HL-60 (cell line): ENCODE measurements at regions not wholly inside any gene's neighbourhood (a gene's known extent, or its start where the extent isn't known, plus 50 kb on each side); places are given as distances from the start of the nearest gene placed in this dataset.

Experiments used
- CTCF ChIP-seq: IDR thresholded peaks from one replicate; pipeline ENCODE4 v1.5.1; 2011; ENCODE audit warnings: low read length, control low read depth, inconsistent platforms; ENCODE audit not compliant: insufficient read depth
- GABPA ChIP-seq: IDR thresholded peaks from 2 replicates; pipeline ENCODE4 v1.6.1; 2012; ENCODE audit warnings: low read depth
- POLR2AphosphoS5 ChIP-seq: IDR thresholded peaks from 2 replicates; pipeline ENCODE4 v1.6.1; 2012; ENCODE audit warnings: low read depth
- REST ChIP-seq: IDR thresholded peaks from 2 replicates; pipeline ENCODE4 v1.6.1; 2012; ENCODE audit warnings: low read depth; ENCODE audit not compliant: insufficient replicate concordance

DNA sequence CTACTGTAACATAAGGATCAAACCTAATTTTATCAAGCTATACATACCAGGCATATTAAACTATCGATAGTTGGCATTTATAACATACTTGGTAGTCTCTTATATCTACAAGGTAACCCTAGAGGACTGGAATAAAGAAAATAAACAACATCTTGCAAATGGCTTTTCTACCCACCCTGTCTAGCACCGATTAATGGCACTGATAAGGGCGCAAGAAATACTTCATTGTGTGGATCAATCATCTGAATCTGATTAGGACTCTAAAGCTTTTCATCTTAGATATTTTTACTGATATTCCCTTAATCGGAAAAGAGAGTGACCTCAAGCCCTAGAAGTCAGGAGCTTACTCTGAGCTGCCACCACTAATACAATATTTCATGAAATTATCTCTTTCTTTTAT is 1461.7 kb upstream of the PIK3C3 start:
- TF ChIP-seq CTCF (no peak), POLR2AphosphoS5 (no peak), REST (no peak), GABPA (no peak)
